SK-N-SH treated with all-trans-retinoic acid at 6 μM for 48 hours (cell line): ENCODE measurements at regions not wholly inside any gene's neighbourhood (a gene's known extent, or its start where the extent isn't known, plus 50 kb on each side); places are given as distances from the start of the nearest gene placed in this dataset.
"Not testable (repeated sequence)": the region's sequence is repeated elsewhere in the genome, so short reads cannot be mapped to it uniquely, and the experiment has no call there.

Experiments
- ATAC-seq: fragments of 200-7000 bp; cut with Tn5 transposase; 3 replicates; pipeline ENCODE4 v1.9.1; 2020; ENCODE audit warnings: mild to moderate bottlenecking, moderate library complexity
- ARNTL ChIP-seq: fragments of 450-650 bp; formaldehyde crosslinking; IDR thresholded peaks from 2 replicates; pipeline ENCODE4 v1.5.0; 2020; ENCODE audit warnings: low read depth, mild to moderate bottlenecking, moderate library complexity, borderline replicate concordance
- BACH2 ChIP-seq: fragments of 250-450 bp; sonication (Bioruptor Pico); IDR thresholded peaks from 2 replicates; pipeline ENCODE4 v1.9.0; 2021; ENCODE audit warnings: mild to moderate bottlenecking, borderline replicate concordance
- CSDC2 ChIP-seq: fragments of 250-450 bp; sonication (Bioruptor Pico); IDR thresholded peaks from 2 replicates; pipeline ENCODE4 v1.5.0; 2020; ENCODE audit warnings: mild to moderate bottlenecking, moderate library complexity
- ESRRG ChIP-seq: fragments of 250-450 bp; sonication (Bioruptor Pico); IDR thresholded peaks from 2 replicates; pipeline ENCODE4 v1.6.1; 2021; ENCODE audit warnings: mild to moderate bottlenecking
- PPARA ChIP-seq: fragments of 250-450 bp; sonication (Bioruptor Pico); IDR thresholded peaks from 2 replicates; pipeline ENCODE4 v1.5.0; 2020; ENCODE audit warnings: mild to moderate bottlenecking, borderline replicate concordance
- RARB ChIP-seq: fragments of 250-450 bp; sonication (Bioruptor Pico); IDR thresholded peaks from 2 replicates; pipeline ENCODE4 v1.8.0; 2021; ENCODE audit warnings: mild to moderate bottlenecking, moderate library complexity
- SNAI2 ChIP-seq: fragments of 250-450 bp; sonication (Bioruptor Pico); IDR thresholded peaks from 2 replicates; pipeline ENCODE4 v1.5.0; 2020; ENCODE audit warnings: mild to moderate bottlenecking, moderate library complexity
- ZNF565 ChIP-seq: fragments of 450-650 bp; formaldehyde crosslinking; conservative IDR thresholded peaks from 2 replicates; pipeline ENCODE4 v1.5.0; 2020; ENCODE audit warnings: low read depth, mild to moderate bottlenecking, moderate library complexity
- ZNF70 ChIP-seq: fragments of 450-650 bp; formaldehyde crosslinking; IDR thresholded peaks from 2 replicates; pipeline ENCODE4 v1.5.0; 2020; ENCODE audit warnings: mild to moderate bottlenecking, moderate library complexity
- TF ChIP-seq, protein P1 (sequence below): fragments of 250-450 bp; sonication (Bioruptor Pico); IDR thresholded peaks from 2 replicates; pipeline ENCODE4 v1.8.0; 2021; ENCODE audit warnings: low read depth, mild to moderate bottlenecking, moderate library complexity, borderline replicate concordance
- TF ChIP-seq, protein P2 (sequence below): fragments of 250-450 bp; sonication (Bioruptor Pico); IDR thresholded peaks from 2 replicates; pipeline ENCODE4 v1.5.1; 2021; ENCODE audit warnings: mild to moderate bottlenecking, moderate library complexity
- TF ChIP-seq, protein P3 (sequence below): fragments of 250-450 bp; sonication (Bioruptor Pico); IDR thresholded peaks from 2 replicates; pipeline ENCODE4 v1.8.0; 2020; ENCODE audit warnings: mild to moderate bottlenecking, moderate library complexity, borderline replicate concordance
- TF ChIP-seq, protein P4 (sequence below): fragments of 250-450 bp; sonication (Bioruptor Pico); IDR thresholded peaks from 2 replicates; pipeline ENCODE4 v1.5.0; 2020; ENCODE audit warnings: mild to moderate bottlenecking, moderate library complexity

- TF ChIP-seq BACH2 (CRISPR knock-in tag), result no peak
- no peak for TF ChIP-seq RARB
- TF ChIP-seq, protein P1, sequence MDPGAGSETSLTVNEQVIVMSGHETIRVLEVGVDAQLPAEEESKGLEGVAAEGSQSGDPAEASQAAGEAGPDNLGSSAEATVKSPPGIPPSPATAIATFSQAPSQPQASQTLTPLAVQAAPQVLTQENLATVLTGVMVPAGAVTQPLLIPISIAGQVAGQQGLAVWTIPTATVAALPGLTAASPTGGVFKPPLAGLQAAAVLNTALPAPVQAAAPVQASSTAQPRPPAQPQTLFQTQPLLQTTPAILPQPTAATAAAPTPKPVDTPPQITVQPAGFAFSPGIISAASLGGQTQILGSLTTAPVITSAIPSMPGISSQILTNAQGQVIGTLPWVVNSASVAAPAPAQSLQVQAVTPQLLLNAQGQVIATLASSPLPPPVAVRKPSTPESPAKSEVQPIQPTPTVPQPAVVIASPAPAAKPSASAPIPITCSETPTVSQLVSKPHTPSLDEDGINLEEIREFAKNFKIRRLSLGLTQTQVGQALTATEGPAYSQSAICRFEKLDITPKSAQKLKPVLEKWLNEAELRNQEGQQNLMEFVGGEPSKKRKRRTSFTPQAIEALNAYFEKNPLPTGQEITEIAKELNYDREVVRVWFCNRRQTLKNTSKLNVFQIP (CRISPR knock-in tag), result no peak
- TF ChIP-seq ESRRG (CRISPR knock-in tag), result no peak
- ATAC-seq, result no peak
Observed at GRCh38 chr17:83203472-83204221, 124.2 kb downstream of the METRNL start.

- ATAC-seq, result no peak
- TF ChIP-seq CSDC2 (CRISPR knock-in tag), result no peak
- TF ChIP-seq, protein P2, sequence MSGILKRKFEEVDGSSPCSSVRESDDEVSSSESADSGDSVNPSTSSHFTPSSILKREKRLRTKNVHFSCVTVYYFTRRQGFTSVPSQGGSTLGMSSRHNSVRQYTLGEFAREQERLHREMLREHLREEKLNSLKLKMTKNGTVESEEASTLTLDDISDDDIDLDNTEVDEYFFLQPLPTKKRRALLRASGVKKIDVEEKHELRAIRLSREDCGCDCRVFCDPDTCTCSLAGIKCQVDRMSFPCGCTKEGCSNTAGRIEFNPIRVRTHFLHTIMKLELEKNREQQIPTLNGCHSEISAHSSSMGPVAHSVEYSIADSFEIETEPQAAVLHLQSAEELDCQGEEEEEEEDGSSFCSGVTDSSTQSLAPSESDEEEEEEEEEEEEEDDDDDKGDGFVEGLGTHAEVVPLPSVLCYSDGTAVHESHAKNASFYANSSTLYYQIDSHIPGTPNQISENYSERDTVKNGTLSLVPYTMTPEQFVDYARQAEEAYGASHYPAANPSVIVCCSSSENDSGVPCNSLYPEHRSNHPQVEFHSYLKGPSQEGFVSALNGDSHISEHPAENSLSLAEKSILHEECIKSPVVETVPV (CRISPR knock-in tag), result no peak
- TF ChIP-seq ESRRG (CRISPR knock-in tag), result no peak
- TF ChIP-seq, protein P1 (CRISPR knock-in tag), result no peak
- no peak for TF ChIP-seq PPARA (CRISPR knock-in tag)
- TF ChIP-seq, protein P3, sequence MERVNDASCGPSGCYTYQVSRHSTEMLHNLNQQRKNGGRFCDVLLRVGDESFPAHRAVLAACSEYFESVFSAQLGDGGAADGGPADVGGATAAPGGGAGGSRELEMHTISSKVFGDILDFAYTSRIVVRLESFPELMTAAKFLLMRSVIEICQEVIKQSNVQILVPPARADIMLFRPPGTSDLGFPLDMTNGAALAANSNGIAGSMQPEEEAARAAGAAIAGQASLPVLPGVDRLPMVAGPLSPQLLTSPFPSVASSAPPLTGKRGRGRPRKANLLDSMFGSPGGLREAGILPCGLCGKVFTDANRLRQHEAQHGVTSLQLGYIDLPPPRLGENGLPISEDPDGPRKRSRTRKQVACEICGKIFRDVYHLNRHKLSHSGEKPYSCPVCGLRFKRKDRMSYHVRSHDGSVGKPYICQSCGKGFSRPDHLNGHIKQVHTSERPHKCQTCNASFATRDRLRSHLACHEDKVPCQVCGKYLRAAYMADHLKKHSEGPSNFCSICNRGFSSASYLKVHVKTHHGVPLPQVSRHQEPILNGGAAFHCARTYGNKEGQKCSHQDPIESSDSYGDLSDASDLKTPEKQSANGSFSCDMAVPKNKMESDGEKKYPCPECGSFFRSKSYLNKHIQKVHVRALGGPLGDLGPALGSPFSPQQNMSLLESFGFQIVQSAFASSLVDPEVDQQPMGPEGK, result no peak
- no peak for TF ChIP-seq ARNTL
- TF ChIP-seq ZNF565 (CRISPR knock-in tag), result no peak
- TF ChIP-seq SNAI2 (CRISPR knock-in tag), result no peak
- TF ChIP-seq, protein P4, sequence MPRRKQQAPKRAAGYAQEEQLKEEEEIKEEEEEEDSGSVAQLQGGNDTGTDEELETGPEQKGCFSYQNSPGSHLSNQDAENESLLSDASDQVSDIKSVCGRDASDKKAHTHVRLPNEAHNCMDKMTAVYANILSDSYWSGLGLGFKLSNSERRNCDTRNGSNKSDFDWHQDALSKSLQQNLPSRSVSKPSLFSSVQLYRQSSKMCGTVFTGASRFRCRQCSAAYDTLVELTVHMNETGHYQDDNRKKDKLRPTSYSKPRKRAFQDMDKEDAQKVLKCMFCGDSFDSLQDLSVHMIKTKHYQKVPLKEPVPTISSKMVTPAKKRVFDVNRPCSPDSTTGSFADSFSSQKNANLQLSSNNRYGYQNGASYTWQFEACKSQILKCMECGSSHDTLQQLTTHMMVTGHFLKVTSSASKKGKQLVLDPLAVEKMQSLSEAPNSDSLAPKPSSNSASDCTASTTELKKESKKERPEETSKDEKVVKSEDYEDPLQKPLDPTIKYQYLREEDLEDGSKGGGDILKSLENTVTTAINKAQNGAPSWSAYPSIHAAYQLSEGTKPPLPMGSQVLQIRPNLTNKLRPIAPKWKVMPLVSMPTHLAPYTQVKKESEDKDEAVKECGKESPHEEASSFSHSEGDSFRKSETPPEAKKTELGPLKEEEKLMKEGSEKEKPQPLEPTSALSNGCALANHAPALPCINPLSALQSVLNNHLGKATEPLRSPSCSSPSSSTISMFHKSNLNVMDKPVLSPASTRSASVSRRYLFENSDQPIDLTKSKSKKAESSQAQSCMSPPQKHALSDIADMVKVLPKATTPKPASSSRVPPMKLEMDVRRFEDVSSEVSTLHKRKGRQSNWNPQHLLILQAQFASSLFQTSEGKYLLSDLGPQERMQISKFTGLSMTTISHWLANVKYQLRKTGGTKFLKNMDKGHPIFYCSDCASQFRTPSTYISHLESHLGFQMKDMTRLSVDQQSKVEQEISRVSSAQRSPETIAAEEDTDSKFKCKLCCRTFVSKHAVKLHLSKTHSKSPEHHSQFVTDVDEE (CRISPR knock-in tag), result no peak
- no peak for TF ChIP-seq ZNF70 (CRISPR knock-in tag)
Observed at GRCh38 chr17:83204230-83204725, 124.9 kb downstream of the METRNL start.

- not testable (repeated sequence) for ATAC-seq
Observed at GRCh38 chr17:83204736-83205386, 125.5 kb downstream of the METRNL start.

GRCh38 chr17:83205387-83206035, 126.1 kb downstream of the METRNL start:
- ATAC-seq, result not testable (repeated sequence)

GRCh38 chr17:83206036-83206394, 126.6 kb downstream of the METRNL start:
- ATAC-seq, result not testable (repeated sequence)

DNA sequence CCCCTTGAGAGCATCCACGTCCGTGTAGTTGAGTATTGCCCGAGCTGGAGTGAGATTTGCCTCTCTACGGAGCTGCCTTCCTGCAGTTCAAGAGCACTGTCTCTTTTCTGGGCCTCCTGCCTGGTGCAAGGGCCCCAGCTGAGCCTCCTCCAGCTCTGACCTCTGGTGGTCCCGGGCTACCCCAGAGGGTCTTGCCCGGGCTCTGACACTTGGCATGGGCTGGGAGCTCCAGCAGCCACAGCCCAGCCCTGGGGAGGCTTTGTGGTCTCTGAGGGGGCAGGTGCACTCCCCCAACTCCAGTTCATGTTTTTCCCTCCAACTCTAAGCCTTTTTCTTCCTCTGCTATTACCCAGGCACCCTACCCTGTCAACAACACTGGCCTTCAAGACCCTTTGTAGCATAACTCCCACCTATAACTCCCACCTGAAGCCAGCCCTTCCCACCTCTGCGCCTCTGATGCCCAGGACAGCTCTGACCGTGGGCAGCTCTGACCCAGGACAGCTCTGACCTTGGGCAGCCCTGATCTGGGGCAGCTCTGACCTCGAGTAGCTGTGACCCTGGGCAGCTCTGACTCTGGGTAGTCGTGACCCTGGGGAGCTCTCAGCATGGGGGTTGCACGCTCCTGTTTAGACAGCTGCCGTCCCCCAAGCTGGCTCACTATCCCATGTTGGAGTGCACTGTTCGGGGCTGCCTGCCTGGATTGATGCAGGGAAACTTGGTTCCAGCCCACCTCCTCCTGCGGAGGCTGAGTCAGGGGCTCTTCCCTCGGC, 127.6 kb downstream of the METRNL start:
- ATAC-seq, result not testable (repeated sequence)

GRCh38 chr17:83247001-83247400, 167.6 kb downstream of the METRNL start:
- not testable (repeated sequence) for ATAC-seq
